HL-60 (cell line): ENCODE measurements at regions not wholly inside any gene's neighbourhood (a gene's known extent, or its start where the extent isn't known, plus 50 kb on each side); places are given as distances from the start of the nearest gene placed in this dataset.

Experiments used
- DNase-seq, 2 experiments: peaks; one replicate each; pipeline ENCODE4 v3.0.0-alpha.2; 2010 to 2020; ENCODE audit warnings: low read depth in 1 of 2, low spot score in 1 of 2
- H3K27ac ChIP-seq: fragments of 250-450 bp; sonication (Bioruptor Pico); replicated peaks from 2 replicates; pipeline ENCODE4 v1.5.1; 2020; ENCODE audit warnings: mild to moderate bottlenecking, moderate library complexity
- H3K27me3 ChIP-seq: fragments of 250-450 bp; sonication (Bioruptor Pico); 2 replicates; pipeline ENCODE4 v1.5.1; 2021; ENCODE audit warnings: mild to moderate bottlenecking, moderate library complexity; ENCODE audit not compliant: insufficient read depth, poor library complexity, severe bottlenecking
- H3K4me3 ChIP-seq: replicated peaks from 2 replicates; pipeline ENCODE4 v1.5.1; 2011; ENCODE audit warnings: mild to moderate bottlenecking, control low read depth, low read length; ENCODE audit not compliant: insufficient read depth
- GABPA ChIP-seq: IDR thresholded peaks from 2 replicates; pipeline ENCODE4 v1.6.1; 2012; ENCODE audit warnings: low read depth
- POLR2AphosphoS5 ChIP-seq: IDR thresholded peaks from 2 replicates; pipeline ENCODE4 v1.6.1; 2012; ENCODE audit warnings: low read depth
- REST ChIP-seq: IDR thresholded peaks from 2 replicates; pipeline ENCODE4 v1.6.1; 2012; ENCODE audit warnings: low read depth; ENCODE audit not compliant: insufficient replicate concordance
- SPI1 ChIP-seq: IDR thresholded peaks from 2 replicates; pipeline ENCODE4 v1.6.1; 2012; ENCODE audit warnings: low read depth, mild to moderate bottlenecking, borderline replicate concordance
- TF ChIP-seq, protein P1 (sequence below): IDR thresholded peaks from one replicate; pipeline ENCODE4 v1.5.1; 2011; ENCODE audit warnings: low read length, control low read depth, inconsistent platforms; ENCODE audit not compliant: insufficient read depth

DNA sequence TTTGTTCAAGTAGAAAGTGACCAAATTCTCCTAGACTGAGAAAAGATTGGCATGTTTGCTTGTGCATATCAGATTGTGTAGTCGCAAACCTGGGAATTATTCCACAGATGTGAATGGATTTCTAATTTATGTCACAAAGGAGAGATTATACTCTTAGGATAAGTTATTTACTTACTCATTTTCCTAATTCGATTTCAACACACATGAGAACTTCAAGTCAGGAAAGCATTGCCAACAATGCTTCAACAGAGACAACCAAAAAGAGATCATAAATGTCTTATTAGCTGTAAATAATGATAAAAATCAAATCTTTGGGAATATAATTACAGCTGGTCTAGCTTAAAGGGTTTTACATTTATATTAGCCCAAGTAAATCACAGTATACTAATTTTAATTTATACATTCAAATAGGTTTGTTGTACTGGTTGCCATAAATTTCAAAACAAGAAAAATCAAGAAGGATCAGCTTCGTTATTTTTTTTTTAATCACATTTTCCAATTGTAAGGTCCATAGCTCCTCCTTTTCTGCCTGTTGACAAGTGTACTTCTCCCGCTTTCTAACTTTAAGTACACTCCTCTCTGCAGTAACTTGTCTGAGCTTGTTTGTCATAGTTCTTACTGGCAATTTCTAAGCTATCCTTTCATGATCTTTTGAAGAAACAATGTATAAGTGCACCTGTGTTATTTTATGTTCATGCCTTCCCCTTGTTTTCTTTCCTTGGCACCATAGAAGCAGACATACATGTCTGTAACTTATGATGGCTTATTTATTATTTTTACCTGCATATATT, 246.6 kb downstream of the DEPDC1B start:
- Histone ChIP-seq H3K27ac (no peak overlapping the region), H3K4me3 (no peak overlapping the region), H3K27me3 (no peaks in the 10 kb centered on the region)
- TF ChIP-seq POLR2AphosphoS5 (no peak), REST (no peak), SPI1 (no peak), GABPA (no peak)
- TF ChIP-seq, protein P1, sequence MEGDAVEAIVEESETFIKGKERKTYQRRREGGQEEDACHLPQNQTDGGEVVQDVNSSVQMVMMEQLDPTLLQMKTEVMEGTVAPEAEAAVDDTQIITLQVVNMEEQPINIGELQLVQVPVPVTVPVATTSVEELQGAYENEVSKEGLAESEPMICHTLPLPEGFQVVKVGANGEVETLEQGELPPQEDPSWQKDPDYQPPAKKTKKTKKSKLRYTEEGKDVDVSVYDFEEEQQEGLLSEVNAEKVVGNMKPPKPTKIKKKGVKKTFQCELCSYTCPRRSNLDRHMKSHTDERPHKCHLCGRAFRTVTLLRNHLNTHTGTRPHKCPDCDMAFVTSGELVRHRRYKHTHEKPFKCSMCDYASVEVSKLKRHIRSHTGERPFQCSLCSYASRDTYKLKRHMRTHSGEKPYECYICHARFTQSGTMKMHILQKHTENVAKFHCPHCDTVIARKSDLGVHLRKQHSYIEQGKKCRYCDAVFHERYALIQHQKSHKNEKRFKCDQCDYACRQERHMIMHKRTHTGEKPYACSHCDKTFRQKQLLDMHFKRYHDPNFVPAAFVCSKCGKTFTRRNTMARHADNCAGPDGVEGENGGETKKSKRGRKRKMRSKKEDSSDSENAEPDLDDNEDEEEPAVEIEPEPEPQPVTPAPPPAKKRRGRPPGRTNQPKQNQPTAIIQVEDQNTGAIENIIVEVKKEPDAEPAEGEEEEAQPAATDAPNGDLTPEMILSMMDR: no peak
- no peak for DNase-seq

DNA sequence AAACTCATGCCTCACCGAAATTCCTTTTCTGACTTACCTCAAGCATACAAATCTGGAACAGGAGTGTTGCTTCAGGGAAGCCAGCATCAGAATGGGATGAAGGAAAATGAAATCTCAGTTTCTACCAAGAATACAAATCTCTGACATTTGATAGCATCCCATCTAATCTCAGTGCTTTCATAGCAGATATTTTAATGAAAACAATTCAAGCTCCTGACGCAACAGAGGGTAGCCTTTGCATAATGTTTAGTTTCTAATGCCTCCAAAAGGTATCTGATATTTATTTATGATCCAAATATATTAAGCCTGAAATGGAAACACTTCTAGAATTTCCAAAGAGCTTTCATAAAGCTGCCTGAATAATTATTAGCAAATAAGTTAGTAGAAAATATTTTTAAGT, 251.4 kb downstream of the DEPDC1B start:
- no peaks in the 10 kb centered on the region for H3K27me3 ChIP-seq
- no peak overlapping the region for H3K4me3 ChIP-seq
- H3K27ac ChIP-seq: no peak overlapping the region
- DNase-seq: no peak
- TF ChIP-seq SPI1: no peak
- TF ChIP-seq POLR2AphosphoS5: no peak
- TF ChIP-seq, protein P1: no peak
- TF ChIP-seq REST: no peak
- no peak for TF ChIP-seq GABPA

- no peak for DNase-seq
- no peak overlapping the region for H3K4me3 ChIP-seq
- TF ChIP-seq GABPA: no peak
- no peak for TF ChIP-seq REST
- TF ChIP-seq SPI1: no peak
- no peak for TF ChIP-seq POLR2AphosphoS5
- TF ChIP-seq, protein P1: no peak
- H3K27ac ChIP-seq: no peak overlapping the region
- H3K27me3 ChIP-seq: no peaks in the 10 kb centered on the region
Measured at GRCh38 chr5:60447488-60447920, 252.5 kb downstream of the DEPDC1B start.
